Dendritic cell treated with granulocyte-macrophage colony-stimulating factor and Interleukin-4, amounts not matched to agents 40 ng/mL and 50 ng/mL, for 4 days (primary cell): ENCODE measurements at regions not wholly inside any gene's neighbourhood (a gene's known extent, or its start where the extent isn't known, plus 50 kb on each side); places are given as distances from the start of the nearest gene placed in this dataset.

Experiments used
- H3K27ac Mint-ChIP-seq: one replicate; pipeline ENCODE4 v1.8.0; 2022; ENCODE audit warnings: mild to moderate bottlenecking, mixed read lengths
- H3K27me3 Mint-ChIP-seq: one replicate; pipeline ENCODE4 v1.8.0; 2022; ENCODE audit warnings: mild to moderate bottlenecking, mixed read lengths
- H3K36me3 Mint-ChIP-seq: one replicate; pipeline ENCODE4 v1.8.0; 2022; ENCODE audit warnings: low read depth, mixed read lengths
- H3K4me1 Mint-ChIP-seq: one replicate; pipeline ENCODE4 v1.8.0; 2022; ENCODE audit warnings: low read depth, mixed read lengths
- H3K4me3 Mint-ChIP-seq: one replicate; pipeline ENCODE4 v1.8.0; 2022; ENCODE audit warnings: mild to moderate bottlenecking, moderate library complexity, mixed read lengths
- H3K9me3 Mint-ChIP-seq: one replicate; pipeline ENCODE4 v1.8.0; 2022; ENCODE audit warnings: mixed read lengths
- intact Hi-C: fragments of 100-400 bp; cut with micrococcal nuclease; formaldehyde crosslinking; loops from one replicate; pipeline ENCODE4 v1.15.0; 2022

DNA sequence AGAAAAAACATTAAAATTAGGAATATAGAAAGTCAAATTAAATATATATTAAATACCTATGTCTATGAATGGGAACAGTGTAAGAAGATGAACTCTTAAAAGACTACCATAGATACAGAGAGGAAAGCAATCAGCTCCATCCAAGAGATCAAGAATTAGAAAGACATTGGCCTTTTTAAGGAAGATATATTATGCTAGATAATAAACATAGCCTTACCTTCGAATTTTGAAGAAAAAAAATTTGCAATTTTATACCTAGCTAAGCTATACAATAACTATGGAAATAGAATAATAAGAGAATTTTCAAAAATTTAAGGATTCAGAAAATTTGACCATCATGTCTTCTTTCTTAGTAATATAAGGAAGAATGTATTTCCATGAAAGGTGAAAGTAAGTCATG lies 74.7 kb upstream of the MYT1L start:
- H3K27me3 Mint-ChIP-seq, result no peaks in the 10 kb centered on the region
- no peak overlapping the region for H3K4me3 Mint-ChIP-seq
- peaks cover 24% of the 10 kb centered on the region for H3K9me3 Mint-ChIP-seq
- H3K36me3 Mint-ChIP-seq, result no peaks in the 10 kb centered on the region
- intact Hi-C loops, result no loop called here
- H3K4me1 Mint-ChIP-seq, result no peaks in the 10 kb centered on the region
- H3K27ac Mint-ChIP-seq, result no peak overlapping the region

GRCh38 chr2:2400286-2401038 lies 69.4 kb upstream of the MYT1L start:
- Mint-ChIP-seq H3K36me3 (no peaks in the 10 kb centered on the region), H3K27me3 (no peaks in the 10 kb centered on the region), H3K9me3 (peaks cover 32% of the 10 kb centered on the region), H3K4me3 (no peak overlapping the region), H3K27ac (no peak overlapping the region), H3K4me1 (no peaks in the 10 kb centered on the region)
- intact Hi-C loops, result no loop called here

DNA sequence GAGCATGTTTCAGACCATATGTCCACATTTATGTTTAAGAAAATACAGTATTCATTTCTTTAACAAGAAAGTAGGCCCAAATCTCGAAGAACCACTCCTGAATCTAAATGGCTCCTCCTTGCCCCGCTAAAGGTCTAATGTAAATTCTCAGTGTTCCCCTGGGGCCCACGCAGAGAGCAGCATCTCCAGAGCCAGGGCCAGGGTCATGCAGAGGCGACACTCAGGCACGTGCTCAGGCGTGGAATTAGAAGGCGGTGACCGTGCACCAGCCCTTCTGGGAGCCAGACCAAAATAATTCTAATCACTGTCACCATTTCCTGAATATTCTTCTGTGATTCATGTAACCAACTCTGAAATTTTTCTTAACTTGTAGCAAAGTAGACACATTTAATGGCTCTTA lies 68.3 kb upstream of the MYT1L start:
- Mint-ChIP-seq H3K27me3 (no peaks in the 10 kb centered on the region), H3K27ac (no peak overlapping the region), H3K9me3 (peaks cover 27% of the 10 kb centered on the region), H3K4me1 (no peaks in the 10 kb centered on the region), H3K36me3 (no peaks in the 10 kb centered on the region), H3K4me3 (no peak overlapping the region)
- intact Hi-C loops, result no loop called here

DNA sequence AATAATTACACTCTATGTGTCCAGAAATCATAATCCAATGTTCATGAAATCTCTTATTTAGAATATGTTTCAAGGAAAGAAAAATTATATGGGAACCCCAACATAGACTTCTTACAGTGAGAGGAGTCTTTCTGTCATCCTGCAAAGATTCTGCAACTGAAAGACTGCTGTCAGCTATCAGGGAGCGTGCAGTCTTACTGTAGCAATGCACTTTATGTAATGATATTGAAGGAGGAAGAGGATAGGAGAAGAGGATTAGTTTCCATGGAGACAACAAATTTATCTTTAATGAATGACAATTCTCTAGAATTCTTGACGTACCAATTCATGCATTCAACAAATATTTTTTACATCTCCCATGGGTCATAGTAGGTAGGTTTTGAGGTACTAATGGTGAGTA lies 61.3 kb upstream of the MYT1L start:
- no peaks in the 10 kb centered on the region for H3K27me3 Mint-ChIP-seq
- intact Hi-C loops, result no loop called here
- H3K27ac Mint-ChIP-seq, result no peak overlapping the region
- no peaks in the 10 kb centered on the region for H3K4me1 Mint-ChIP-seq
- peaks cover 24% of the 10 kb centered on the region for H3K9me3 Mint-ChIP-seq
- H3K4me3 Mint-ChIP-seq, result no peak overlapping the region
- no peaks in the 10 kb centered on the region for H3K36me3 Mint-ChIP-seq

- Mint-ChIP-seq H3K9me3 (peaks cover 43% of the 10 kb centered on the region), H3K36me3 (no peaks in the 10 kb centered on the region), H3K4me3 (no peak overlapping the region), H3K27ac (no peak overlapping the region), H3K4me1 (no peaks in the 10 kb centered on the region), H3K27me3 (no peaks in the 10 kb centered on the region)
- intact Hi-C loops, result no loop called here
These were observed 58.1 kb upstream of the MYT1L start for GRCh38 chr2:2389215-2389614.
